Pancreas (tissue), 10 donors: ENCODE measurements at regions not wholly inside any gene's neighbourhood (a gene's known extent, or its start where the extent isn't known, plus 50 kb on each side); places are given as distances from the start of the nearest gene placed in this dataset.
"Not testable (repeated sequence)": the region's sequence is repeated elsewhere in the genome, so short reads cannot be mapped to it uniquely, and the experiment has no call there.

ENCODE experiments used
- ATAC-seq, 4 donors: fragments of 200-7000 bp; cut with Tn5 transposase; one replicate each; pipeline versions ENCODE4 v1.8.0 to v1.9.1; 2020; ENCODE audit warnings: mild to moderate bottlenecking in 4 of 4, moderate library complexity in 4 of 4
- DNase-seq, 6 donors: peaks; one replicate each; pipeline ENCODE4 v3.0.0-alpha.2; 2020
- FAIRE-seq: peaks from 2 replicates; lab custom pipeline; 2012; peaks lifted over from hg19 to GRCh38; lab: Jason Lieb, UNC
- H3K27ac ChIP-seq, 4 donors: fragments of 200-600 bp; sonication (generic); 1 replicate in 3 of 4; 2 replicates in 1 of 4; pipeline versions ENCODE4 v1.5.0 to v1.8.0; 2020
- H3K27me3 ChIP-seq, 4 donors: fragments of 200-600 bp; one replicate each; pipeline ENCODE4 v1.8.0; 2021
- H3K36me3 ChIP-seq, 3 donors: fragments of 200-600 bp; sonication (generic) in 1 of 3; one replicate each; pipeline versions ENCODE4 v1.5.0 to v1.8.0; 2020 to 2021
- H3K4me1 ChIP-seq, 3 donors: fragments of 200-600 bp; one replicate each; pipeline ENCODE4 v1.8.0; 2021
- H3K4me3 ChIP-seq, 4 donors: fragments of 200-600 bp; sonication (generic) in 2 of 4; one replicate each; pipeline versions ENCODE4 v1.5.0 to v1.8.0; 2020 to 2021
- H3K9me3 ChIP-seq, 4 donors: fragments of 200-600 bp; one replicate each; pipeline ENCODE4 v1.8.0; 2021
- CTCF ChIP-seq, 4 donors: fragments of 200-600 bp; sonication (generic) in 3 of 4; IDR thresholded peaks; one replicate each; pipeline versions ENCODE4 v1.5.0 to v1.8.0; 2021; ENCODE audit warnings: antibody characterized with exemption in 4 of 4
- WGBS, 2 donors: extraction: QIAGEN DNeasy Blood & Tissue Kit; methylation state at CpG; one replicate each; pipeline ENCODE4 v1.1.7; 2013; 5-methylcytosine and 5-hydroxymethylcytosine counted together
- intact Hi-C, 3 donors: fragments of 100-400 bp; cut with DNase I; formaldehyde crosslinking; loops; one replicate each; pipeline versions ENCODE4 v1.11.1 to v1.14.2; 2022
- donor health status: healthy with polysubstance abuse.
- donor health status: DM: no; HTN: no; CAD: no; lungs with moderate emphysema.
- donor health status: DM: no; HTN: no; CAD: no.
- donor health status: control.
- donor health status: control.
- donor health status: Bipolar disorder and iron deficiency.
- donor health status: DM: yes; HTN: yes; CAD: no.
- donor health status: DM: no; HTN: no; CAD: no.
- donor health status: DM: no; HTN: no; CAD: no.
- donor health status: DM: yes; HTN: yes; CAD: no.

- Histone ChIP-seq H3K4me3 (no peak overlapping the region), H3K27ac (no peak overlapping the region), H3K9me3 (no peaks in the 10 kb centered on the region), H3K36me3 (no peaks in the 10 kb centered on the region), H3K4me1 (no peaks in the 10 kb centered on the region), H3K27me3 (no peaks in the 10 kb centered on the region)
- no peak for DNase-seq
- intact Hi-C loops, result no loop called here
- no peak for ATAC-seq
- 78 to 79% methylated on average over 2 of the region's 2 CpGs for WGBS, 2 donors
- no peak for FAIRE-seq
- no peak for TF ChIP-seq CTCF (IDR thresholded peaks at IDR 0.05)
These were observed 397.6 kb downstream of the MDFIC start for GRCh38 chr7:115319541-115319940.

GRCh38 chr7:115310316-115310715 lies 388.4 kb downstream of the MDFIC start:
- H3K27ac ChIP-seq, intact Hi-C loops, H3K4me1 ChIP-seq, H3K9me3 ChIP-seq, FAIRE-seq, H3K36me3 ChIP-seq, H3K4me3 ChIP-seq, H3K27me3 ChIP-seq, ATAC-seq, DNase-seq: not testable (repeated sequence)
- WGBS, 2 donors, result 78 to 87% methylated on average over 2 of the region's 2 CpGs

- Histone ChIP-seq H3K4me3 (no peak overlapping the region), H3K27ac (no peak overlapping the region), H3K4me1 (no peaks in the 10 kb centered on the region), H3K9me3 (no peaks in the 10 kb centered on the region), H3K27me3 (no peaks in the 10 kb centered on the region), H3K36me3 (no peaks in the 10 kb centered on the region)
- TF ChIP-seq CTCF (IDR thresholded peaks at IDR 0.05), result no peak
- no peak for FAIRE-seq
- 37% methylated on average over 2 of the region's 2 CpGs for WGBS, 2 donors
- DNase-seq, result no peak
- intact Hi-C loops, result no loop called here
- ATAC-seq, result no peak
These were observed 384.7 kb downstream of the MDFIC start for GRCh38 chr7:115306586-115306985.

GRCh38 chr7:115300231-115300870 lies 378.5 kb downstream of the MDFIC start:
- no peak for TF ChIP-seq CTCF (IDR thresholded peaks at IDR 0.05)
- intact Hi-C loops, result no loop called here
- FAIRE-seq (no peak), DNase-seq (no peak), ATAC-seq (no peak)
- Histone ChIP-seq H3K36me3 (no peaks in the 10 kb centered on the region), H3K9me3 (no peaks in the 10 kb centered on the region), H3K27me3 (no peaks in the 10 kb centered on the region), H3K27ac (no peak overlapping the region), H3K4me3 (no peak overlapping the region), H3K4me1 (no peaks in the 10 kb centered on the region)
- 13 to 30% methylated on average over 1 of the region's 1 CpG for WGBS, 2 donors

GRCh38 chr7:115299397-115300037 lies 377.6 kb downstream of the MDFIC start:
- H3K36me3 ChIP-seq, result no peaks in the 10 kb centered on the region
- H3K4me3 ChIP-seq, result no peak overlapping the region
- no peaks in the 10 kb centered on the region for H3K27me3 ChIP-seq
- no peak overlapping the region for H3K27ac ChIP-seq
- H3K9me3 ChIP-seq, result no peaks in the 10 kb centered on the region
- ATAC-seq (no peak), FAIRE-seq (no peak), DNase-seq (no peak)
- intact Hi-C loops, result no loop called here
- 60 to 70% methylated on average over 6 of the region's 6 CpGs for WGBS, 2 donors
- no peak for TF ChIP-seq CTCF (IDR thresholded peaks at IDR 0.05)
- no peaks in the 10 kb centered on the region for H3K4me1 ChIP-seq
